ENCODE measurements at regions not wholly inside any gene's neighbourhood (a gene's known extent, or its start where the extent isn't known, plus 50 kb on each side); places are given as distances from the start of the nearest gene placed in this dataset.

DNA sequence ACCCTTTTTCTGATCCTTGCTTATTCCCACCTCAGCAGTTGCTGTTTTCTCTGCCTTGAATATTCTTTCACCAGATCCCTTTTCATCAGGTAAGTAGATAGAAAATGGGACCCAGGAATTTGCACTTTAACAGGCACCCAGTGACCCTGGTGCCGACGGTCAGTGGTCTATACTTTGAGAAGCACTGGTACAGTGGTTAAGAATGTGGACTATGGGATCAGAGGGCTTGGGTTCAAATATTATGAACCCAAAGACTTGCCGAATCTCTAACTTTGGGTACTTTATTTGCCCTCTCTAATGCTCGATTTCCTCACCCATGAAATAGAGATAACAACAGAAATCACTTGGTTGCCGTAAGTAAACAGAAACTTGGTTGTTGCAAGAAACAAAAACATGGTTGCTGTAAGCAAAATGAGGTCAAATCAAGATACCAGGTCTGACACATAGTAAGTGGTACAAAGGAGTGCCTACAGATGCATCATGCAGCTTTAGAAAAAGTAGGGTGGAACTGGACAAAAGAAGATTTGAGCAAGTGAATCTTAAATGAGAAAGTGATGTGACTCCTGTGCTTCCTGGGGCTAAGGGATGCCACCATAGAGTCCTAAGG, 69.5 kb upstream of the GLS start:
- TF ChIP-seq, protein P1, sequence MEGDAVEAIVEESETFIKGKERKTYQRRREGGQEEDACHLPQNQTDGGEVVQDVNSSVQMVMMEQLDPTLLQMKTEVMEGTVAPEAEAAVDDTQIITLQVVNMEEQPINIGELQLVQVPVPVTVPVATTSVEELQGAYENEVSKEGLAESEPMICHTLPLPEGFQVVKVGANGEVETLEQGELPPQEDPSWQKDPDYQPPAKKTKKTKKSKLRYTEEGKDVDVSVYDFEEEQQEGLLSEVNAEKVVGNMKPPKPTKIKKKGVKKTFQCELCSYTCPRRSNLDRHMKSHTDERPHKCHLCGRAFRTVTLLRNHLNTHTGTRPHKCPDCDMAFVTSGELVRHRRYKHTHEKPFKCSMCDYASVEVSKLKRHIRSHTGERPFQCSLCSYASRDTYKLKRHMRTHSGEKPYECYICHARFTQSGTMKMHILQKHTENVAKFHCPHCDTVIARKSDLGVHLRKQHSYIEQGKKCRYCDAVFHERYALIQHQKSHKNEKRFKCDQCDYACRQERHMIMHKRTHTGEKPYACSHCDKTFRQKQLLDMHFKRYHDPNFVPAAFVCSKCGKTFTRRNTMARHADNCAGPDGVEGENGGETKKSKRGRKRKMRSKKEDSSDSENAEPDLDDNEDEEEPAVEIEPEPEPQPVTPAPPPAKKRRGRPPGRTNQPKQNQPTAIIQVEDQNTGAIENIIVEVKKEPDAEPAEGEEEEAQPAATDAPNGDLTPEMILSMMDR (conservative IDR thresholded peaks at IDR 0.05; ENCODE audit: low read length), result no peak
- no peak for DNase-seq (ENCODE audit: low read depth)
- H3K4me3 ChIP-seq (ENCODE audit: low read length), result no peak overlapping the region

GRCh38 chr2:190811811-190812210, 68.8 kb upstream of the GLS start:
- H3K4me3 ChIP-seq (ENCODE audit: low read length), result 0 out of 2 replicates have a peak overlapping the region, but pooled peaks have one; percentile 0
- TF ChIP-seq, protein P1 (conservative IDR thresholded peaks at IDR 0.05; ENCODE audit: low read length), result no peak
- DNase-seq (ENCODE audit: low read depth), result no peak

DNA sequence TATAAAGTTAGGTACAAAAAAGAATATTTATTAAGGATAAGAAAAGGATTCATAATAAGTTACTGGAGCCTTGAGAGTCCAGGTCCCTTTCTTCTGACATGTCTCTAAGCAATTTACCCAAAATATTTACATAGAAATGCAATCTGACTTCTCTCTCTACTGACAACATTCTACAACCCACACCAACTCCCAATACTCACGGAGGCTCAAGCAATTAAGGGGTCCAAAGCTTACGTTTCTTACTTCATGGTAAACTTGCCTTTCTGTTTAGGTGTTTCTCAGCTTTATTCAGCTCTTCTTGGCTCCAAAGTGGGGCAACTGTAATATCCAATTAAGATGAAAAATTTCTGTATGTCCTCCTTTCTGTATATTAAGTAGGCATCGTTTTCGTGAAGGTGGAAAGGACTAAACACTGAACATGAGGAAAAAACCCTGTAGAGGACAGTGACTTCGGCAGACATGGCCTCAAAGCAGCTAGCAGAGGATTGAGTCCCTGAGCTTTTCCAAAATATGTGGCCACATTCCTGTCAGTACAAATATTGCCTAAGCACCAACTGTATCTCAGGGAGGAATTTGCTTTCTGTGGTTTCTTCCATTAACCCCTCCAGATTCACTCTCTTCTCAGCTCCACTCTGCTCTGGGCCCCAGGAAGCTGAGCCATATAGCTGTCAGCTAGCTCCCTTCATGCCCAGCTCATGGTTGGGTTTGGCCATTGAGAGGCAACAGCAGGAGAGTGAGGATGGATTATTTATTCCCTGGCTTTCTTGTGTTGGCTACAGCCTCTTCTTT, 67.9 kb upstream of the GLS start:
- H3K4me3 ChIP-seq (ENCODE audit: low read length), result peak overlapping the region; percentile 26
- DNase-seq (ENCODE audit: low read depth), result peak; percentile 89
- TF ChIP-seq, protein P1 (conservative IDR thresholded peaks at IDR 0.05; ENCODE audit: low read length), result no peak

DNA sequence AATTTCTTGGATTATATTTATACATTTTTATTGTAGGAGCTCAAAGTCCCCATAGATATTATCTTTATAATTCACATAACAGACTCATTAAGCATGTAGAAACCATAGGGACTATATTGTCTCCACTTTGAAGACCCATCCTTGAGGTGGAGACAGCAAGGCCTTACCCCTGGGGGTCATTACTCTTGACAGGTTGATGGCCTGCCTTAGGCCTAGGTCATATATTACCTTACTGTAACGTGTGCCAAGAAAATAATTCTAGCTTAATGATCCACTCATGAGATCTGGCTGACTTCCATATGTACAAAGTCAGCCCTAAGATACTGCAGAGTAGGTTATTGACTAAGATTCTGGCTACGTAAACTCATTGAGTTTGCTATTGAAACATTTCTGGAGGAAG, 65.4 kb upstream of the GLS start:
- no peak for DNase-seq (ENCODE audit: low read depth)
- TF ChIP-seq, protein P1 (conservative IDR thresholded peaks at IDR 0.05; ENCODE audit: low read length), result no peak
- no peak overlapping the region for H3K4me3 ChIP-seq (ENCODE audit: low read length)

DNA sequence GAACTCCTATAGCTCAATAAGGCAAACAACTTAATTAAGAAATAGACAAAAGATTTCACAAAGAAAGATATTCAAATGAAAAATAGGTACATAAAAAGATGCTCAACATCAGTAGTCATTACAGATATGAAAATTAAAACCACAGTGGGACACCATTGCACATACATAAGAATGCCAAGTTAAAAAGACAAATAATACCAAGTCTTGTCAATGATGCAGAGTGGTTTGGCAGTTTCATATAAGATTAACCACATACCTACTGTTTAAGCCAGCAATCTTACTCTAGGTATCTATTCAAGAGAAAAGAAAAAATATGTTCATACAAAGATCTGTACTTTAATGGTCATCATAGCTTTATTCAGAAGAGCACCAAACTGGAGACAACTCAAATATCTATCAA, 63.5 kb upstream of the GLS start:
- H3K4me3 ChIP-seq (ENCODE audit: low read length), result no peak overlapping the region
- DNase-seq (ENCODE audit: low read depth), result no peak
- TF ChIP-seq, protein P1 (conservative IDR thresholded peaks at IDR 0.05; ENCODE audit: low read length), result no peak

- no peak overlapping the region for H3K4me3 ChIP-seq (ENCODE audit: low read length)
- DNase-seq (ENCODE audit: low read depth), result peak; percentile 97
- TF ChIP-seq, protein P1 (conservative IDR thresholded peaks at IDR 0.05; ENCODE audit: low read length), result no peak
These were observed 60.8 kb upstream of the GLS start for GRCh38 chr2:190819840-190820301.

DNA sequence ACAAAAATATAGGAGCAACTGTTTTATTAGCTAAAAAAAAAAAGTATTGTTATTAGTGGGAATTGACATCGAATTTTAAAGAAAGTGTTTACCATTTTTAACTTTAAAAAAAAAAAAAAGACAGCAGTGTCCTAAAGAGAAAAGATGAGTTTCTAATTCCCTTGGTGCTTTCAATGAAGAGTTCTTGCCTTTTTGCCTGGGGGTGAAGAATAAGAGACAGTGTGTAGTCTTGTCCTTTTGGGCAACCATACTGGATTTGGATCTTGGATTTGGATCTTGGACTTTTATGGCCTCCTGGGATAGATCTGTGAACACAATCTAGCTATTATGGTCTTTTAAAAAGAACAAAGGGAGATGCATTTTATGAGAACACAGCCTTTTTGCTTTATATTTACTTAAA, 60.2 kb upstream of the GLS start:
- TF ChIP-seq, protein P1 (conservative IDR thresholded peaks at IDR 0.05; ENCODE audit: low read length), result no peak
- no peak overlapping the region for H3K4me3 ChIP-seq (ENCODE audit: low read length)
- DNase-seq (ENCODE audit: low read depth), result no peak

Measured in AG10803 (cell line).